ENCODE measurements at regions not wholly inside any gene's neighbourhood (a gene's known extent, or its start where the extent isn't known, plus 50 kb on each side); places are given as distances from the start of the nearest gene placed in this dataset.

GRCh38 chr18:73843455-73843854 is 304.2 kb downstream of the FBXO15 start:
- no peak for DNase-seq

GRCh38 chr18:73842795-73843394 is 304.7 kb downstream of the FBXO15 start:
- peak; percentile 2 for DNase-seq

- no peak for DNase-seq
Observed at GRCh38 chr18:73841661-73842060, 306.0 kb downstream of the FBXO15 start.

GRCh38 chr18:73840319-73840945 is 307.2 kb downstream of the FBXO15 start:
- DNase-seq, result no peak

GRCh38 chr18:73839441-73839840 is 308.2 kb downstream of the FBXO15 start:
- DNase-seq, result no peak

GRCh38 chr18:73838107-73838506 is 309.5 kb downstream of the FBXO15 start:
- no peak for DNase-seq

- DNase-seq, result no peak
Observed at GRCh38 chr18:73835656-73836364, 311.8 kb downstream of the FBXO15 start.

- no peak for DNase-seq
Observed at GRCh38 chr18:73835039-73835438, 312.6 kb downstream of the FBXO15 start.

GRCh38 chr18:73831688-73832087 is 315.9 kb downstream of the FBXO15 start:
- DNase-seq, result no peak

GRCh38 chr18:73829146-73829545 is 318.5 kb downstream of the FBXO15 start:
- no peak for DNase-seq

- no peak for DNase-seq
Observed at GRCh38 chr18:73827801-73828200, 319.8 kb downstream of the FBXO15 start.

GRCh38 chr18:73826098-73826497 is 321.5 kb downstream of the FBXO15 start:
- no peak for DNase-seq

GRCh38 chr18:73824671-73825070 is 323.0 kb downstream of the FBXO15 start:
- no peak for DNase-seq

- no peak for DNase-seq
Observed at GRCh38 chr18:73812423-73812822, 335.2 kb downstream of the FBXO15 start.

- DNase-seq, result no peak
Observed at GRCh38 chr18:73807551-73808192, 340.0 kb downstream of the FBXO15 start.

GRCh38 chr18:73805991-73806390 is 341.6 kb downstream of the FBXO15 start:
- no peak for DNase-seq

- no peak for DNase-seq
Observed at GRCh38 chr18:73797419-73797818, 350.2 kb downstream of the FBXO15 start.

GRCh38 chr18:73793386-73793785 is 354.2 kb downstream of the FBXO15 start:
- no peak for DNase-seq

- no peak for DNase-seq
Observed at GRCh38 chr18:73791081-73791480, 356.6 kb downstream of the FBXO15 start.

GRCh38 chr18:73790587-73790986 is 357.0 kb downstream of the FBXO15 start:
- no peak for DNase-seq

GRCh38 chr18:73787316-73787715 is 360.3 kb downstream of the FBXO15 start:
- no peak for DNase-seq

- no peak for DNase-seq
Observed at GRCh38 chr18:73785300-73785699, 362.3 kb downstream of the FBXO15 start.

GRCh38 chr18:73784853-73785252 is 362.8 kb downstream of the FBXO15 start:
- DNase-seq, result no peak

GRCh38 chr18:73782405-73782804 is 365.2 kb downstream of the FBXO15 start:
- DNase-seq, result no peak

Data from NCI-H2029 (cell line).